HG03097 (cell line): ENCODE measurements at regions not wholly inside any gene's neighbourhood (a gene's known extent, or its start where the extent isn't known, plus 50 kb on each side); places are given as distances from the start of the nearest gene placed in this dataset.

ENCODE experiments used
- ATAC-seq: cut with Tn5 transposase; IDR thresholded peaks from one replicate; pipeline ENCODE4 v1.9.1; 2021; ENCODE audit not compliant: unreplicated experiment, low FRiP score

GRCh38 chrX:10076765-10077164, 80.0 kb upstream of the CLCN4 start:
- no peak for ATAC-seq

- no peak for ATAC-seq
These were observed 79.2 kb upstream of the CLCN4 start for GRCh38 chrX:10077425-10078188.

- ATAC-seq = no peak
These were observed 78.5 kb upstream of the CLCN4 start for GRCh38 chrX:10078266-10078665.

GRCh38 chrX:10079231-10079630, 77.5 kb upstream of the CLCN4 start:
- no peak for ATAC-seq

- no peak for ATAC-seq
These were observed 73.0 kb upstream of the CLCN4 start for GRCh38 chrX:10083809-10084208.

GRCh38 chrX:10085223-10085622, 71.6 kb upstream of the CLCN4 start:
- no peak for ATAC-seq

- no peak for ATAC-seq
These were observed 70.1 kb upstream of the CLCN4 start for GRCh38 chrX:10086676-10087075.

GRCh38 chrX:10087391-10087790, 69.4 kb upstream of the CLCN4 start:
- ATAC-seq = no peak

GRCh38 chrX:10089378-10089795, 67.4 kb upstream of the CLCN4 start:
- ATAC-seq = no peak

- ATAC-seq = no peak
These were observed 66.5 kb upstream of the CLCN4 start for GRCh38 chrX:10090319-10090718.

GRCh38 chrX:10095246-10095645, 61.5 kb upstream of the CLCN4 start:
- no peak for ATAC-seq

- ATAC-seq = no peak
These were observed 60.9 kb upstream of the CLCN4 start for GRCh38 chrX:10095698-10096432.

- ATAC-seq = peak; percentile 56
These were observed 58.5 kb upstream of the CLCN4 start for GRCh38 chrX:10098270-10098713.

- no peak for ATAC-seq
These were observed 57.4 kb upstream of the CLCN4 start for GRCh38 chrX:10099411-10099810.

- no peak for ATAC-seq
These were observed 55.5 kb upstream of the CLCN4 start for GRCh38 chrX:10101269-10101668.

GRCh38 chrX:10102046-10102704, 54.6 kb upstream of the CLCN4 start:
- no peak for ATAC-seq

- ATAC-seq = no peak
These were observed 53.8 kb upstream of the CLCN4 start for GRCh38 chrX:10103023-10103422.

GRCh38 chrX:10104958-10105658, 51.7 kb upstream of the CLCN4 start:
- ATAC-seq = no peak

GRCh38 chrX:10106806-10107205, 50.0 kb upstream of the CLCN4 start:
- ATAC-seq = peak; percentile 76
